Transverse colon (tissue), 4 donors: ENCODE measurements at regions not wholly inside any gene's neighbourhood (a gene's known extent, or its start where the extent isn't known, plus 50 kb on each side); places are given as distances from the start of the nearest gene placed in this dataset.

Source experiments
- EP300 ChIP-seq: sonication (generic); formaldehyde crosslinking; IDR thresholded peaks from one replicate; pipeline ENCODE4 v1.6.1; 2017; ENCODE audit warnings: antibody characterized with exemption, low read depth
- POLR2AphosphoS5 ChIP-seq, 3 donors: sonication (generic); formaldehyde crosslinking; IDR thresholded peaks; one replicate each; pipeline ENCODE4 v1.6.1; 2016; ENCODE audit warnings: antibody characterized with exemption in 3 of 3
- TF ChIP-seq, protein P1 (sequence below), 5 experiments: fragments of 200-600 bp in 3 of 5; fragments of 450-650 bp in 2 of 5; sonication (generic) in 3 of 5; IDR thresholded peaks; 1 replicate in 2 of 5; 2 replicates in 3 of 5; pipeline ENCODE4 v1.5.1; 2016 to 2017; ENCODE audit warnings: antibody characterized with exemption in 5 of 5, inconsistent platforms in 3 of 5, mild to moderate bottlenecking in 2 of 5, moderate library complexity in 1 of 5

DNA sequence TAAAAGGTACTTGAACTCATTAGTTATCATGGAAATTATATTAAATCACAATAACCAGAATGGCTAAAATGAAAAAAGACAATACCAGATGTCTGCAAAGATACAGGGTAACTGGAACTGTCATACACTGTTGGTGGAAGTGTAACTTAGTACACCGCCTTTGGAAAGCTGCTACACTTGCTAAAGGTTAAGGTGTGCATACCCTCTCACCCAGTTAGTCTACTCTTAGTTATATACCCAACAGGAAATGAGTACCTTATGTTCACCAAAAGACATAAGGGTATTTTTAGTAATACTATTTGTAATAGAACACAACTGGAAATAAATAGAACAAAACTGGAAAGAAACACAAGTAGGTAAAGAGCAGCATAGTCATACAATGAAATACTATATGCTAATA, 155.8 kb upstream of the THUMPD2 start:
- TF ChIP-seq, protein P1, sequence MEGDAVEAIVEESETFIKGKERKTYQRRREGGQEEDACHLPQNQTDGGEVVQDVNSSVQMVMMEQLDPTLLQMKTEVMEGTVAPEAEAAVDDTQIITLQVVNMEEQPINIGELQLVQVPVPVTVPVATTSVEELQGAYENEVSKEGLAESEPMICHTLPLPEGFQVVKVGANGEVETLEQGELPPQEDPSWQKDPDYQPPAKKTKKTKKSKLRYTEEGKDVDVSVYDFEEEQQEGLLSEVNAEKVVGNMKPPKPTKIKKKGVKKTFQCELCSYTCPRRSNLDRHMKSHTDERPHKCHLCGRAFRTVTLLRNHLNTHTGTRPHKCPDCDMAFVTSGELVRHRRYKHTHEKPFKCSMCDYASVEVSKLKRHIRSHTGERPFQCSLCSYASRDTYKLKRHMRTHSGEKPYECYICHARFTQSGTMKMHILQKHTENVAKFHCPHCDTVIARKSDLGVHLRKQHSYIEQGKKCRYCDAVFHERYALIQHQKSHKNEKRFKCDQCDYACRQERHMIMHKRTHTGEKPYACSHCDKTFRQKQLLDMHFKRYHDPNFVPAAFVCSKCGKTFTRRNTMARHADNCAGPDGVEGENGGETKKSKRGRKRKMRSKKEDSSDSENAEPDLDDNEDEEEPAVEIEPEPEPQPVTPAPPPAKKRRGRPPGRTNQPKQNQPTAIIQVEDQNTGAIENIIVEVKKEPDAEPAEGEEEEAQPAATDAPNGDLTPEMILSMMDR (IDR thresholded peaks at IDR 0.05), result no peak
- TF ChIP-seq EP300, result no peak
- TF ChIP-seq POLR2AphosphoS5 (IDR thresholded peaks at IDR 0.05), result no peak
